Tibial nerve (tissue), 4 donors: ENCODE measurements at regions not wholly inside any gene's neighbourhood (a gene's known extent, or its start where the extent isn't known, plus 50 kb on each side); places are given as distances from the start of the nearest gene placed in this dataset.

Experiments
- DNase-seq, 2 donors: peaks; one replicate each; pipeline ENCODE4 v3.0.0-alpha.2; 2019; ENCODE audit warnings: low spot score in 2 of 2
- H3K27ac ChIP-seq, 4 donors: fragments of 200-600 bp; sonication (generic) in 3 of 4; one replicate each; pipeline ENCODE4 v1.5.1; 2017 to 2019; ENCODE audit warnings: mild to moderate bottlenecking in 1 of 4
- H3K27me3 ChIP-seq, 2 donors: fragments of 200-600 bp; sonication (generic) in 1 of 2; one replicate each; pipeline versions ENCODE4 v1.5.1 to v1.6.0; 2017 to 2019
- H3K36me3 ChIP-seq, 3 donors: fragments of 200-600 bp; sonication (generic); one replicate each; pipeline ENCODE4 v1.5.1; 2018 to 2019
- H3K4me1 ChIP-seq, 4 donors: fragments of 200-600 bp; sonication (generic) in 3 of 4; one replicate each; pipeline ENCODE4 v1.5.1; 2017 to 2019
- H3K4me3 ChIP-seq, 4 donors: fragments of 200-600 bp; sonication (generic) in 3 of 4; one replicate each; pipeline ENCODE4 v1.5.1; 2017 to 2019; ENCODE audit warnings: mild to moderate bottlenecking in 1 of 4, moderate library complexity in 1 of 4
- H3K9me3 ChIP-seq, 4 donors: fragments of 200-600 bp; sonication (generic) in 3 of 4; one replicate each; pipeline ENCODE4 v1.5.1; 2017 to 2019
- CTCF ChIP-seq, 5 experiments: fragments of 200-600 bp in 3 of 5; fragments of 450-650 bp in 2 of 5; sonication (generic) in 3 of 5; IDR thresholded peaks; one replicate each; pipeline ENCODE4 v1.5.1; 2016 to 2019; ENCODE audit warnings: antibody characterized with exemption in 5 of 5, mild to moderate bottlenecking in 3 of 5, moderate library complexity in 2 of 5
- EP300 ChIP-seq, 2 donors: sonication (generic); formaldehyde crosslinking; IDR thresholded peaks; one replicate each; pipeline ENCODE4 v1.6.1; 2017; ENCODE audit warnings: antibody characterized with exemption in 2 of 2, mild to moderate bottlenecking in 1 of 2
- POLR2A ChIP-seq, 2 donors: fragments of 450-650 bp; IDR thresholded peaks; one replicate each; pipeline ENCODE4 v1.6.1; 2017; ENCODE audit warnings: antibody characterized with exemption in 2 of 2, mild to moderate bottlenecking in 2 of 2, moderate library complexity in 2 of 2
- WGBS, 2 donors: methylation state at CpG; one replicate each; pipeline ENCODE4 v1.1.5; 2018; 5-methylcytosine and 5-hydroxymethylcytosine counted together

- TF ChIP-seq CTCF (IDR thresholded peaks at IDR 0.05) = no peak
- no peak for TF ChIP-seq EP300 (IDR thresholded peaks at IDR 0.05)
- TF ChIP-seq POLR2A (IDR thresholded peaks at IDR 0.05) = no peak
- WGBS, 2 donors = 81 to 91% methylated on average over 1 of the region's 1 CpG
- Histone ChIP-seq H3K4me1 (no peaks in the 10 kb centered on the region), H3K9me3 (no peaks in the 10 kb centered on the region), H3K36me3 (no peaks in the 10 kb centered on the region), H3K27ac (no peak overlapping the region), H3K4me3 (no peak overlapping the region), H3K27me3 (no peaks in the 10 kb centered on the region)
- DNase-seq = no peak
These were observed 400.2 kb downstream of the SLITRK5 start for GRCh38 chr13:88071371-88071770.

- Histone ChIP-seq H3K27me3 (no peaks in the 10 kb centered on the region), H3K27ac (no peak overlapping the region), H3K9me3 (no peaks in the 10 kb centered on the region), H3K36me3 (no peaks in the 10 kb centered on the region), H3K4me3 (no peak overlapping the region), H3K4me1 (no peaks in the 10 kb centered on the region)
- TF ChIP-seq EP300 (IDR thresholded peaks at IDR 0.05) (no peak), CTCF (IDR thresholded peaks at IDR 0.05) (no peak), POLR2A (IDR thresholded peaks at IDR 0.05) (no peak)
- no peak for DNase-seq
- WGBS, 2 donors = 69 to 71% methylated on average over 5 of the region's 5 CpGs
These were observed 403.8 kb downstream of the SLITRK5 start for GRCh38 chr13:88074794-88075510.

GRCh38 chr13:88085036-88085435 lies 413.9 kb downstream of the SLITRK5 start:
- no peaks in the 10 kb centered on the region for H3K4me1 ChIP-seq
- no peak overlapping the region for H3K4me3 ChIP-seq
- H3K27ac ChIP-seq = no peak overlapping the region
- TF ChIP-seq CTCF (IDR thresholded peaks at IDR 0.05) (no peak), EP300 (IDR thresholded peaks at IDR 0.05) (no peak), POLR2A (IDR thresholded peaks at IDR 0.05) (no peak)
- no peaks in the 10 kb centered on the region for H3K9me3 ChIP-seq
- no peaks in the 10 kb centered on the region for H3K36me3 ChIP-seq
- no peaks in the 10 kb centered on the region for H3K27me3 ChIP-seq
- DNase-seq = no peak

- 91 to 92% methylated on average over 3 of the region's 3 CpGs for WGBS, 2 donors
- TF ChIP-seq CTCF (IDR thresholded peaks at IDR 0.05) (no peak), POLR2A (IDR thresholded peaks at IDR 0.05) (no peak), EP300 (IDR thresholded peaks at IDR 0.05) (no peak)
- no peak overlapping the region for H3K27ac ChIP-seq
- no peaks in the 10 kb centered on the region for H3K9me3 ChIP-seq
- no peaks in the 10 kb centered on the region for H3K27me3 ChIP-seq
- H3K4me1 ChIP-seq = no peaks in the 10 kb centered on the region
- no peak overlapping the region for H3K4me3 ChIP-seq
- DNase-seq = no peak
- H3K36me3 ChIP-seq = no peaks in the 10 kb centered on the region
These were observed 415.4 kb downstream of the SLITRK5 start for GRCh38 chr13:88086577-88086976.

DNA sequence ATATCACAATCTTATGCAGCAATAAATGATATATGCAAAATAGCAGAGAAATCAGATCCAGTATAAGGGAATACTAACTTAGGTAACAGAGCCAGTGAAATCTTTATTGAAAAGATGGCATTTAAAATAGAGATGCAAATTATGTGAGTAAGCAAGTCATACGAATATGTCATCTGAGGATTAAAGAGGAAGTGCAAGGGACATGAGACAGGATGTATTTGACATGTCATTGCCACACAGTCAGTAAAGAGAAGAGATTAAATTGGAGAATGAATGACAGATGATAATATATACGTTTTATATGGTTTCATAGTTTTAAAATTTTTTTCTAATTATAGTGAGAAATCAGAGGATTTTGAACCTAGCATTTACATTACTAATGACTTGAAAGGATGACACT lies 426.4 kb downstream of the SLITRK5 start:
- 22 to 49% methylated on average over 2 of the region's 2 CpGs for WGBS, 2 donors
- H3K4me1 ChIP-seq = no peaks in the 10 kb centered on the region
- H3K27ac ChIP-seq = no peak overlapping the region
- H3K4me3 ChIP-seq = no peak overlapping the region
- DNase-seq = no peak
- H3K9me3 ChIP-seq = peaks cover 0 to 2% (median 0%) of the 10 kb centered on the region in 4 donors
- TF ChIP-seq EP300 (IDR thresholded peaks at IDR 0.05) (no peak), CTCF (IDR thresholded peaks at IDR 0.05) (no peak), POLR2A (IDR thresholded peaks at IDR 0.05) (no peak)
- H3K27me3 ChIP-seq = no peaks in the 10 kb centered on the region
- no peaks in the 10 kb centered on the region for H3K36me3 ChIP-seq
